WTC11 (cell line): ENCODE measurements at regions not wholly inside any gene's neighbourhood (a gene's known extent, or its start where the extent isn't known, plus 50 kb on each side); places are given as distances from the start of the nearest gene placed in this dataset.

ENCODE experiments used
- ATF3 ChIP-seq: sonication (generic); formaldehyde crosslinking; conservative IDR thresholded peaks from 2 replicates; pipeline ENCODE4 v1.8.1; 2022; ENCODE audit warnings: mild to moderate bottlenecking, missing genetic modification reagents
- CBFB ChIP-seq: sonication (generic); formaldehyde crosslinking; IDR thresholded peaks from 2 replicates; pipeline ENCODE4 v1.8.1; 2022; ENCODE audit warnings: mild to moderate bottlenecking, low read depth, missing genetic modification reagents
- CREB1 ChIP-seq: sonication (generic); formaldehyde crosslinking; IDR thresholded peaks from 2 replicates; pipeline ENCODE4 v1.8.0; 2023; ENCODE audit warnings: mild to moderate bottlenecking, missing genetic modification reagents
- CTCF ChIP-seq: fragments of 200-600 bp; IDR thresholded peaks from 2 replicates; pipeline ENCODE4 v1.8.0; 2022; ENCODE audit warnings: antibody characterized with exemption
- EMX1 ChIP-seq: fragments of 250-450 bp; sonication (Bioruptor Pico); IDR thresholded peaks from 2 replicates; pipeline ENCODE4 v1.8.0; 2021; ENCODE audit warnings: mild to moderate bottlenecking
- FOXK1 ChIP-seq: sonication (generic); formaldehyde crosslinking; IDR thresholded peaks from 2 replicates; pipeline ENCODE4 v1.8.0; 2022; ENCODE audit warnings: mild to moderate bottlenecking, moderate library complexity, missing genetic modification reagents
- MYBL2 ChIP-seq: sonication (generic); formaldehyde crosslinking; IDR thresholded peaks from 2 replicates; pipeline ENCODE4 v1.8.1; 2023; ENCODE audit warnings: mild to moderate bottlenecking, moderate library complexity, missing genetic modification reagents
- NR1H2 ChIP-seq: sonication (generic); formaldehyde crosslinking; IDR thresholded peaks from 2 replicates; pipeline ENCODE4 v1.9.0; 2021; ENCODE audit warnings: mild to moderate bottlenecking, moderate library complexity, missing genetic modification reagents
- NR2C2 ChIP-seq: sonication (generic); formaldehyde crosslinking; IDR thresholded peaks from 2 replicates; pipeline ENCODE4 v1.8.0; 2022; ENCODE audit warnings: mild to moderate bottlenecking, missing genetic modification reagents
- RELA ChIP-seq: sonication (generic); formaldehyde crosslinking; IDR thresholded peaks from 2 replicates; pipeline ENCODE4 v1.8.1; 2022; ENCODE audit warnings: missing genetic modification reagents, mild to moderate bottlenecking, borderline replicate concordance
- USF2 ChIP-seq: sonication (generic); formaldehyde crosslinking; IDR thresholded peaks from 2 replicates; pipeline ENCODE4 v1.8.1; 2023; ENCODE audit warnings: mild to moderate bottlenecking, missing genetic modification reagents, moderate library complexity
- TF ChIP-seq, protein P1 (sequence below): sonication (generic); formaldehyde crosslinking; IDR thresholded peaks from 2 replicates; pipeline ENCODE4 v1.8.1; 2023; ENCODE audit warnings: mild to moderate bottlenecking, missing genetic modification reagents
- TF ChIP-seq, protein P2 (sequence below): sonication (generic); formaldehyde crosslinking; IDR thresholded peaks from 2 replicates; pipeline ENCODE4 v1.8.1; 2023; ENCODE audit warnings: mild to moderate bottlenecking, missing genetic modification reagents, borderline replicate concordance
- TF ChIP-seq, protein P3 (sequence below): sonication (generic); formaldehyde crosslinking; IDR thresholded peaks from 2 replicates; pipeline ENCODE4 v1.8.0; 2022; ENCODE audit warnings: mild to moderate bottlenecking, missing genetic modification reagents

DNA sequence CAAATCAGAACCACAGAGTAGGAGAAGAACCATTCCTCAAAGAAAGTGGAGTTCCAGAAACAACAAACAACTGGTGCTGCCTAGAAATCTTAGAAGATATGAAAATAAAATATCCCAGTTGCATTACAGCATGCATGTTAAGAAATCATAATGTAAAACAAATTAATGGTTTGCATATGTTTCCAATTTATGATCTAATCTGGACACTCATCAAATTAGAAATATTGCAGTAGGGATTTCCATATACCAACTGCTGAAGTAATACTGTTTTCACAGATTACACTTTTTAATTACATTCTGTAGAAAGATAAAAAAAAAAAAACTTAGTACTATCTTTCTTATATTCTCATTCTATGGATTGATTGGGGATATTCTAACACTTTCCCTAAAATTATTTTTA lies 1034.6 kb upstream of the C9orf72 start:
- no peak for TF ChIP-seq FOXK1 (CRISPR knock-in tag)
- TF ChIP-seq, protein P1, sequence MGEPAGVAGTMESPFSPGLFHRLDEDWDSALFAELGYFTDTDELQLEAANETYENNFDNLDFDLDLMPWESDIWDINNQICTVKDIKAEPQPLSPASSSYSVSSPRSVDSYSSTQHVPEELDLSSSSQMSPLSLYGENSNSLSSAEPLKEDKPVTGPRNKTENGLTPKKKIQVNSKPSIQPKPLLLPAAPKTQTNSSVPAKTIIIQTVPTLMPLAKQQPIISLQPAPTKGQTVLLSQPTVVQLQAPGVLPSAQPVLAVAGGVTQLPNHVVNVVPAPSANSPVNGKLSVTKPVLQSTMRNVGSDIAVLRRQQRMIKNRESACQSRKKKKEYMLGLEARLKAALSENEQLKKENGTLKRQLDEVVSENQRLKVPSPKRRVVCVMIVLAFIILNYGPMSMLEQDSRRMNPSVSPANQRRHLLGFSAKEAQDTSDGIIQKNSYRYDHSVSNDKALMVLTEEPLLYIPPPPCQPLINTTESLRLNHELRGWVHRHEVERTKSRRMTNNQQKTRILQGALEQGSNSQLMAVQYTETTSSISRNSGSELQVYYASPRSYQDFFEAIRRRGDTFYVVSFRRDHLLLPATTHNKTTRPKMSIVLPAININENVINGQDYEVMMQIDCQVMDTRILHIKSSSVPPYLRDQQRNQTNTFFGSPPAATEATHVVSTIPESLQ (CRISPR knock-in tag), result no peak
- no peak for TF ChIP-seq NR2C2
- TF ChIP-seq CTCF, result no peak
- TF ChIP-seq CBFB, result no peak
- TF ChIP-seq ATF3, result no peak
- TF ChIP-seq, protein P2, sequence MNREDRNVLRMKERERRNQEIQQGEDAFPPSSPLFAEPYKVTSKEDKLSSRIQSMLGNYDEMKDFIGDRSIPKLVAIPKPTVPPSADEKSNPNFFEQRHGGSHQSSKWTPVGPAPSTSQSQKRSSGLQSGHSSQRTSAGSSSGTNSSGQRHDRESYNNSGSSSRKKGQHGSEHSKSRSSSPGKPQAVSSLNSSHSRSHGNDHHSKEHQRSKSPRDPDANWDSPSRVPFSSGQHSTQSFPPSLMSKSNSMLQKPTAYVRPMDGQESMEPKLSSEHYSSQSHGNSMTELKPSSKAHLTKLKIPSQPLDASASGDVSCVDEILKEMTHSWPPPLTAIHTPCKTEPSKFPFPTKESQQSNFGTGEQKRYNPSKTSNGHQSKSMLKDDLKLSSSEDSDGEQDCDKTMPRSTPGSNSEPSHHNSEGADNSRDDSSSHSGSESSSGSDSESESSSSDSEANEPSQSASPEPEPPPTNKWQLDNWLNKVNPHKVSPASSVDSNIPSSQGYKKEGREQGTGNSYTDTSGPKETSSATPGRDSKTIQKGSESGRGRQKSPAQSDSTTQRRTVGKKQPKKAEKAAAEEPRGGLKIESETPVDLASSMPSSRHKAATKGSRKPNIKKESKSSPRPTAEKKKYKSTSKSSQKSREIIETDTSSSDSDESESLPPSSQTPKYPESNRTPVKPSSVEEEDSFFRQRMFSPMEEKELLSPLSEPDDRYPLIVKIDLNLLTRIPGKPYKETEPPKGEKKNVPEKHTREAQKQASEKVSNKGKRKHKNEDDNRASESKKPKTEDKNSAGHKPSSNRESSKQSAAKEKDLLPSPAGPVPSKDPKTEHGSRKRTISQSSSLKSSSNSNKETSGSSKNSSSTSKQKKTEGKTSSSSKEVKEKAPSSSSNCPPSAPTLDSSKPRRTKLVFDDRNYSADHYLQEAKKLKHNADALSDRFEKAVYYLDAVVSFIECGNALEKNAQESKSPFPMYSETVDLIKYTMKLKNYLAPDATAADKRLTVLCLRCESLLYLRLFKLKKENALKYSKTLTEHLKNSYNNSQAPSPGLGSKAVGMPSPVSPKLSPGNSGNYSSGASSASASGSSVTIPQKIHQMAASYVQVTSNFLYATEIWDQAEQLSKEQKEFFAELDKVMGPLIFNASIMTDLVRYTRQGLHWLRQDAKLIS (CRISPR knock-in tag), result no peak
- no peak for TF ChIP-seq RELA (CRISPR knock-in tag)
- TF ChIP-seq MYBL2 (CRISPR knock-in tag), result no peak
- TF ChIP-seq USF2, result no peak
- TF ChIP-seq NR1H2 (CRISPR knock-in tag), result no peak
- TF ChIP-seq CREB1 (CRISPR knock-in tag), result no peak
- TF ChIP-seq EMX1 (CRISPR knock-in tag), result no peak
- TF ChIP-seq, protein P3, sequence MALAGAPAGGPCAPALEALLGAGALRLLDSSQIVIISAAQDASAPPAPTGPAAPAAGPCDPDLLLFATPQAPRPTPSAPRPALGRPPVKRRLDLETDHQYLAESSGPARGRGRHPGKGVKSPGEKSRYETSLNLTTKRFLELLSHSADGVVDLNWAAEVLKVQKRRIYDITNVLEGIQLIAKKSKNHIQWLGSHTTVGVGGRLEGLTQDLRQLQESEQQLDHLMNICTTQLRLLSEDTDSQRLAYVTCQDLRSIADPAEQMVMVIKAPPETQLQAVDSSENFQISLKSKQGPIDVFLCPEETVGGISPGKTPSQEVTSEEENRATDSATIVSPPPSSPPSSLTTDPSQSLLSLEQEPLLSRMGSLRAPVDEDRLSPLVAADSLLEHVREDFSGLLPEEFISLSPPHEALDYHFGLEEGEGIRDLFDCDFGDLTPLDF (CRISPR knock-in tag), result no peak
